Body of pancreas (tissue), 4 donors: ENCODE measurements at regions not wholly inside any gene's neighbourhood (a gene's known extent, or its start where the extent isn't known, plus 50 kb on each side); places are given as distances from the start of the nearest gene placed in this dataset.

Experiments
- CTCF ChIP-seq, 7 experiments: fragments of 450-650 bp in 4 of 7; fragments of 200-600 bp in 3 of 7; sonication (generic) in 3 of 7; IDR thresholded peaks; one replicate each; pipeline ENCODE4 v1.5.1; 2016 to 2019; ENCODE audit warnings: antibody characterized with exemption in 7 of 7
- POLR2A ChIP-seq, 3 donors: fragments of 450-650 bp; IDR thresholded peaks; one replicate each; pipeline ENCODE4 v1.6.1; 2016; ENCODE audit warnings: antibody characterized with exemption in 3 of 3, mild to moderate bottlenecking in 2 of 3

- TF ChIP-seq POLR2A (IDR thresholded peaks at IDR 0.05): no peak
- TF ChIP-seq CTCF (IDR thresholded peaks at IDR 0.05): no peak
Observed at GRCh38 chr18:47669815-47670214, 260.6 kb downstream of the SMAD2 start.
